Suprapubic skin (tissue), 4 donors: ENCODE measurements at regions not wholly inside any gene's neighbourhood (a gene's known extent, or its start where the extent isn't known, plus 50 kb on each side); places are given as distances from the start of the nearest gene placed in this dataset.

Experiments used
- DNase-seq, 2 donors: peaks; one replicate each; pipeline ENCODE4 v3.0.0-alpha.2; 2019; ENCODE audit warnings: low spot score in 2 of 2
- H3K27ac ChIP-seq: fragments of 200-600 bp; sonication (generic); one replicate; pipeline ENCODE4 v1.5.1; 2019
- H3K27me3 ChIP-seq: fragments of 200-600 bp; sonication (generic); one replicate; pipeline ENCODE4 v1.5.1; 2019
- H3K36me3 ChIP-seq: fragments of 200-600 bp; sonication (generic); one replicate; pipeline ENCODE4 v1.5.1; 2019
- H3K4me1 ChIP-seq: fragments of 200-600 bp; sonication (generic); one replicate; pipeline ENCODE4 v1.5.1; 2019
- H3K4me3 ChIP-seq: fragments of 200-600 bp; sonication (generic); one replicate; pipeline ENCODE4 v1.5.1; 2019; ENCODE audit warnings: mild to moderate bottlenecking
- H3K9me3 ChIP-seq: fragments of 200-600 bp; sonication (generic); one replicate; pipeline ENCODE4 v1.5.1; 2019
- EP300 ChIP-seq: sonication (generic); formaldehyde crosslinking; IDR thresholded peaks from one replicate; pipeline ENCODE4 v1.6.1; 2017; ENCODE audit warnings: antibody characterized with exemption
- POLR2A ChIP-seq, 2 donors: fragments of 450-650 bp; IDR thresholded peaks; one replicate each; pipeline ENCODE4 v1.6.1; 2017; ENCODE audit warnings: antibody characterized with exemption in 2 of 2, mild to moderate bottlenecking in 2 of 2, moderate library complexity in 2 of 2
- POLR2AphosphoS5 ChIP-seq, 3 donors: sonication (generic); formaldehyde crosslinking; IDR thresholded peaks; one replicate each; pipeline ENCODE4 v1.6.1; 2017; ENCODE audit warnings: antibody characterized with exemption in 3 of 3
- WGBS: methylation state at CpG from one replicate; pipeline ENCODE4 v1.1.5; 2018; 5-methylcytosine and 5-hydroxymethylcytosine counted together
- TF ChIP-seq, protein P1 (sequence below), 2 donors: fragments of 200-600 bp in 1 of 2; fragments of 450-650 bp in 1 of 2; sonication (generic) in 1 of 2; IDR thresholded peaks; one replicate each; pipeline ENCODE4 v1.5.1; 2016 to 2019; ENCODE audit warnings: antibody characterized with exemption in 2 of 2, mild to moderate bottlenecking in 1 of 2, moderate library complexity in 1 of 2

- TF ChIP-seq, protein P1, sequence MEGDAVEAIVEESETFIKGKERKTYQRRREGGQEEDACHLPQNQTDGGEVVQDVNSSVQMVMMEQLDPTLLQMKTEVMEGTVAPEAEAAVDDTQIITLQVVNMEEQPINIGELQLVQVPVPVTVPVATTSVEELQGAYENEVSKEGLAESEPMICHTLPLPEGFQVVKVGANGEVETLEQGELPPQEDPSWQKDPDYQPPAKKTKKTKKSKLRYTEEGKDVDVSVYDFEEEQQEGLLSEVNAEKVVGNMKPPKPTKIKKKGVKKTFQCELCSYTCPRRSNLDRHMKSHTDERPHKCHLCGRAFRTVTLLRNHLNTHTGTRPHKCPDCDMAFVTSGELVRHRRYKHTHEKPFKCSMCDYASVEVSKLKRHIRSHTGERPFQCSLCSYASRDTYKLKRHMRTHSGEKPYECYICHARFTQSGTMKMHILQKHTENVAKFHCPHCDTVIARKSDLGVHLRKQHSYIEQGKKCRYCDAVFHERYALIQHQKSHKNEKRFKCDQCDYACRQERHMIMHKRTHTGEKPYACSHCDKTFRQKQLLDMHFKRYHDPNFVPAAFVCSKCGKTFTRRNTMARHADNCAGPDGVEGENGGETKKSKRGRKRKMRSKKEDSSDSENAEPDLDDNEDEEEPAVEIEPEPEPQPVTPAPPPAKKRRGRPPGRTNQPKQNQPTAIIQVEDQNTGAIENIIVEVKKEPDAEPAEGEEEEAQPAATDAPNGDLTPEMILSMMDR (IDR thresholded peaks at IDR 0.05): no peak
- TF ChIP-seq EP300 (no peak), POLR2A (IDR thresholded peaks at IDR 0.05) (no peak), POLR2AphosphoS5 (IDR thresholded peaks at IDR 0.05) (no peak)
- peaks cover 4% of the 10 kb centered on the region for H3K9me3 ChIP-seq
- WGBS: 81% methylated on average over 1 of the region's 1 CpG
- DNase-seq: no peak
- H3K27me3 ChIP-seq: no peaks in the 10 kb centered on the region
- no peaks in the 10 kb centered on the region for H3K4me1 ChIP-seq
- H3K4me3 ChIP-seq: no peak overlapping the region
- H3K27ac ChIP-seq: no peak overlapping the region
- H3K36me3 ChIP-seq: no peaks in the 10 kb centered on the region
These were observed 398.4 kb upstream of the CHST9 start for GRCh38 chr18:27583466-27583865.

DNA sequence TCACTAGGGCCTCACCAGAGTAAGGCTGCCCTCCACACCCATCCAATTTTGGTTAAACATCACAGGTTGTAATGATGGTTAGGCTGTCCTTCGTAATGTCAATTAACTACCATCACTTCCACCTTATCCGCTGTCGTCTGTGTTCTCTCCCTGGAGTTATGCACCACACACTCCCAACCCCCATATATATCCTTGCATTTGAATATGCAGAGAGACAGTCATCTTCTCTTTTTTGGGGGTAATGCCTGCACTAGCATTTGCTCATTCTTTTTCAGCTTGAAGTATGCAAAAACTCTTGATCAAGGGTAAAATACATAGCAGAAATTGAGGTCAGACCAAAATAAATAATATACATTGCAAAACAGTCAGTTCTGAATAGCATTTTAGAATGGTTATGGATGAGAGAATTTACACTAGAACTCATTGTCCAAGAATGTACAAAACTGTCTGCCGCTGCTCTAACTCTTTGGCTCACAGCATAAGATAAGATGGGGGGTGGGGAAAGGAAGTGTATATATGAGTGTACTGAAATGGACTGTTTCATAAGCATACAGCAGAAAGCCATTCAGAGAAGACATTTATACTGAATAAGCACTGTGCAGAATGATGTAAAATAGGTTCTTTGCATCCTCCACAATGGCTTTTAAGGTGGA is 397.8 kb upstream of the CHST9 start:
- Histone ChIP-seq H3K4me3 (no peak overlapping the region), H3K27me3 (no peaks in the 10 kb centered on the region), H3K4me1 (no peaks in the 10 kb centered on the region), H3K9me3 (peaks cover 4% of the 10 kb centered on the region), H3K27ac (no peak overlapping the region), H3K36me3 (no peaks in the 10 kb centered on the region)
- no peak for DNase-seq
- TF ChIP-seq, protein P1 (IDR thresholded peaks at IDR 0.05): no peak
- TF ChIP-seq POLR2A (IDR thresholded peaks at IDR 0.05) (no peak), EP300 (no peak), POLR2AphosphoS5 (IDR thresholded peaks at IDR 0.05) (no peak)
- WGBS: 75% methylated on average over 4 of the region's 4 CpGs

GRCh38 chr18:27581296-27581904 is 396.3 kb upstream of the CHST9 start:
- 94% methylated on average over 3 of the region's 3 CpGs for WGBS
- no peaks in the 10 kb centered on the region for H3K4me1 ChIP-seq
- no peak overlapping the region for H3K27ac ChIP-seq
- H3K9me3 ChIP-seq: peaks cover 4% of the 10 kb centered on the region
- TF ChIP-seq, protein P1 (IDR thresholded peaks at IDR 0.05): no peak
- TF ChIP-seq POLR2AphosphoS5 (IDR thresholded peaks at IDR 0.05): no peak
- TF ChIP-seq EP300: no peak
- no peak for TF ChIP-seq POLR2A (IDR thresholded peaks at IDR 0.05)
- DNase-seq: no peak
- no peaks in the 10 kb centered on the region for H3K36me3 ChIP-seq
- H3K4me3 ChIP-seq: no peak overlapping the region
- H3K27me3 ChIP-seq: no peaks in the 10 kb centered on the region

- peaks cover 4% of the 10 kb centered on the region for H3K9me3 ChIP-seq
- H3K4me1 ChIP-seq: no peaks in the 10 kb centered on the region
- H3K27ac ChIP-seq: no peak overlapping the region
- H3K36me3 ChIP-seq: no peaks in the 10 kb centered on the region
- 80% methylated on average over 2 of the region's 2 CpGs for WGBS
- H3K4me3 ChIP-seq: no peak overlapping the region
- no peaks in the 10 kb centered on the region for H3K27me3 ChIP-seq
- DNase-seq: no peak
- TF ChIP-seq POLR2A (IDR thresholded peaks at IDR 0.05): no peak
- TF ChIP-seq POLR2AphosphoS5 (IDR thresholded peaks at IDR 0.05): no peak
- no peak for TF ChIP-seq EP300
- TF ChIP-seq, protein P1 (IDR thresholded peaks at IDR 0.05): no peak
These were observed 394.3 kb upstream of the CHST9 start for GRCh38 chr18:27579364-27579763.

- Histone ChIP-seq H3K36me3 (no peaks in the 10 kb centered on the region), H3K27ac (no peak overlapping the region), H3K9me3 (peaks cover 4% of the 10 kb centered on the region), H3K4me1 (no peaks in the 10 kb centered on the region), H3K4me3 (no peak overlapping the region), H3K27me3 (no peaks in the 10 kb centered on the region)
- WGBS: 66% methylated on average over 5 of the region's 5 CpGs
- DNase-seq: no peak
- no peak for TF ChIP-seq POLR2AphosphoS5 (IDR thresholded peaks at IDR 0.05)
- TF ChIP-seq, protein P1 (IDR thresholded peaks at IDR 0.05): no peak
- no peak for TF ChIP-seq POLR2A (IDR thresholded peaks at IDR 0.05)
- no peak for TF ChIP-seq EP300
These were observed 392.6 kb upstream of the CHST9 start for GRCh38 chr18:27577752-27578151.
